ENCODE measurements at regions not wholly inside any gene's neighbourhood (a gene's known extent, or its start where the extent isn't known, plus 50 kb on each side); places are given as distances from the start of the nearest gene placed in this dataset.

DNA sequence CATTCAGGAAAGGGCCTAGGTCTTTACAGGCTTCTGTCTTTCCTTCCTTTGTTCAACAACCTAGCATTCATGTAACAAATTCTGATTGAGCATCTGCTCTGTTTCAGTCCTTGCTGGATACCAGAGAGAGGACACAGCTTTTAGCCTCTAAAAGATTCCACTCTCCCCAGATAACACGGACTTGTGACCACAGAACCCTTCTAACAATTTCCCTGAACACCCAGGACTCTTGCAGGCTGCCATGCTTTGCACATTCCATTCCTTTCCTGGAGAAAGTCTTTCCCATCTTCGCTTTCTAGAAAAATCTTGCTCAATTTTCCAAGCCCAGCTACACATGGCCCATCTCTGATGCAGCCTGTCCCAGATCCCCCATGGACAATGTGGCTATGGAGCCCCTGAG is 310.9 kb downstream of the ACTL7B start:
- Mint-ChIP-seq H3K4me3 (no peak overlapping the region), H3K9me3 (no peaks in the 10 kb centered on the region), H3K27me3 (ENCODE audit: low read depth) (peaks cover under 1% of the 10 kb centered on the region; the same call in 1 of the 2 replicates), H3K27ac (no peak overlapping the region), H3K4me1 (peaks cover 13 to 30% of the 10 kb centered on the region in 2 experiments), H3K36me3 (ENCODE audit: insufficient read depth in 1 of 3, low read depth in 3 of 3) (no peaks in the 10 kb centered on the region)
- Histone ChIP-seq H2BK5ac (ENCODE audit: insufficient read length, low read length) (no peak overlapping the region), H4K5ac (ENCODE audit: insufficient read length, low read depth, low read length) (no peak overlapping the region), H3K27ac (ENCODE audit: insufficient read length, low read depth, low read length) (no peak overlapping the region), H4K20me1 (ENCODE audit: control insufficient read depth, insufficient read depth, insufficient read length) (no peaks in the 10 kb centered on the region), H3K4ac (ENCODE audit: low read depth, low read length) (no peak overlapping the region), H4K91ac (ENCODE audit: insufficient read length, low read depth, low read length) (no peak overlapping the region), H3K23me2 (ENCODE audit: insufficient read length, low read depth, low read length, poor library complexity, severe bottlenecking) (no peaks in the 10 kb centered on the region), H3K79me2 (ENCODE audit: insufficient read depth, low read length) (no peaks in the 10 kb centered on the region), H3T11ph (ENCODE audit: low read length) (no peak overlapping the region), H2BK15ac (ENCODE audit: low read depth, low read length) (no peak overlapping the region), H3K27me3 (ENCODE audit: insufficient read depth, low read length) (no peaks in the 10 kb centered on the region), H2AFZ (ENCODE audit: low read length) (no peak overlapping the region), H2BK12ac (ENCODE audit: insufficient read length, low read depth, low read length) (no peak overlapping the region), H3K9ac (ENCODE audit: extremely low read depth, insufficient read length, low read length) (no peak overlapping the region), H4K8ac (replicated peaks; ENCODE audit: insufficient read length, low read depth, low read length) (no peak overlapping the region), H3K79me1 (ENCODE audit: insufficient read depth, low read depth, low read length, poor library complexity, severe bottlenecking) (no peaks in the 10 kb centered on the region), H3K18ac (ENCODE audit: insufficient read length, low read depth, low read length) (no peak overlapping the region), H2BK20ac (ENCODE audit: low read depth, low read length, poor library complexity, severe bottlenecking) (no peak overlapping the region), H3K9me3 (ENCODE audit: control insufficient read depth, low read depth, low read length) (no peaks in the 10 kb centered on the region), H3K56ac (ENCODE audit: insufficient read length, low read depth, low read length) (no peak overlapping the region), H3K14ac (ENCODE audit: insufficient read depth, low read length) (no peak overlapping the region), H3K23ac (ENCODE audit: insufficient read length, low read depth, low read length) (no peak overlapping the region), H3K4me2 (ENCODE audit: insufficient read depth, insufficient read length, low read length) (no peak overlapping the region), H2AK5ac (ENCODE audit: insufficient read length, low read length) (no peak overlapping the region), H3K4me1 (ENCODE audit: insufficient read depth, low read length) (no peaks in the 10 kb centered on the region), H2BK120ac (ENCODE audit: low read depth, low read length, poor library complexity, severe bottlenecking) (no peak overlapping the region)
- WGBS (ENCODE audit: extremely low coverage, insufficient read length, low lambda C conversion rate), result no CpG with 5 or more reads among the region's 2 CpGs
- TF ChIP-seq, protein P1, sequence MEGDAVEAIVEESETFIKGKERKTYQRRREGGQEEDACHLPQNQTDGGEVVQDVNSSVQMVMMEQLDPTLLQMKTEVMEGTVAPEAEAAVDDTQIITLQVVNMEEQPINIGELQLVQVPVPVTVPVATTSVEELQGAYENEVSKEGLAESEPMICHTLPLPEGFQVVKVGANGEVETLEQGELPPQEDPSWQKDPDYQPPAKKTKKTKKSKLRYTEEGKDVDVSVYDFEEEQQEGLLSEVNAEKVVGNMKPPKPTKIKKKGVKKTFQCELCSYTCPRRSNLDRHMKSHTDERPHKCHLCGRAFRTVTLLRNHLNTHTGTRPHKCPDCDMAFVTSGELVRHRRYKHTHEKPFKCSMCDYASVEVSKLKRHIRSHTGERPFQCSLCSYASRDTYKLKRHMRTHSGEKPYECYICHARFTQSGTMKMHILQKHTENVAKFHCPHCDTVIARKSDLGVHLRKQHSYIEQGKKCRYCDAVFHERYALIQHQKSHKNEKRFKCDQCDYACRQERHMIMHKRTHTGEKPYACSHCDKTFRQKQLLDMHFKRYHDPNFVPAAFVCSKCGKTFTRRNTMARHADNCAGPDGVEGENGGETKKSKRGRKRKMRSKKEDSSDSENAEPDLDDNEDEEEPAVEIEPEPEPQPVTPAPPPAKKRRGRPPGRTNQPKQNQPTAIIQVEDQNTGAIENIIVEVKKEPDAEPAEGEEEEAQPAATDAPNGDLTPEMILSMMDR (conservative IDR thresholded peaks at IDR 0.05), result no peak
- no peak for DNase-seq
